Fibroblast of skin of left quadriceps (primary cell): ENCODE measurements at regions not wholly inside any gene's neighbourhood (a gene's known extent, or its start where the extent isn't known, plus 50 kb on each side); places are given as distances from the start of the nearest gene placed in this dataset.

Experiments used
- DNase-seq, 2 experiments: peaks; one replicate each; pipeline ENCODE4 v3.0.0-alpha.2; 2013; ENCODE audit warnings: low read depth in 2 of 2

- no peak for DNase-seq
These were observed 119.5 kb upstream of the CD93 start for GRCh38 chr20:23205611-23206041.

- no peak for DNase-seq
These were observed 119.1 kb upstream of the CD93 start for GRCh38 chr20:23205211-23205610.

GRCh38 chr20:23203951-23204730 lies 118.0 kb upstream of the CD93 start:
- DNase-seq = no peak

GRCh38 chr20:23203310-23203709 lies 117.2 kb upstream of the CD93 start:
- no peak for DNase-seq

- no peak for DNase-seq
These were observed 115.5 kb upstream of the CD93 start for GRCh38 chr20:23201658-23202057.

- no peak for DNase-seq
These were observed 114.8 kb upstream of the CD93 start for GRCh38 chr20:23200914-23201313.

GRCh38 chr20:23200413-23200812 lies 114.3 kb upstream of the CD93 start:
- DNase-seq = no peak

GRCh38 chr20:23199356-23199755 lies 113.2 kb upstream of the CD93 start:
- no peak for DNase-seq

GRCh38 chr20:23198815-23199214 lies 112.7 kb upstream of the CD93 start:
- DNase-seq = no peak

- no peak for DNase-seq
These were observed 111.7 kb upstream of the CD93 start for GRCh38 chr20:23197836-23198235.

GRCh38 chr20:23195636-23196035 lies 109.5 kb upstream of the CD93 start:
- DNase-seq = no peak

GRCh38 chr20:23193801-23194384 lies 107.8 kb upstream of the CD93 start:
- no peak for DNase-seq

- no peak for DNase-seq
These were observed 106.3 kb upstream of the CD93 start for GRCh38 chr20:23192469-23192868.

- no peak for DNase-seq
These were observed 104.4 kb upstream of the CD93 start for GRCh38 chr20:23190557-23190956.

GRCh38 chr20:23189854-23190253 lies 103.7 kb upstream of the CD93 start:
- DNase-seq = no peak

- no peak for DNase-seq
These were observed 103.2 kb upstream of the CD93 start for GRCh38 chr20:23189341-23189740.

GRCh38 chr20:23188377-23189169 lies 102.4 kb upstream of the CD93 start:
- no peak for DNase-seq

GRCh38 chr20:23187751-23188150 lies 101.6 kb upstream of the CD93 start:
- no peak for DNase-seq

- DNase-seq = no peak
These were observed 100.7 kb upstream of the CD93 start for GRCh38 chr20:23186808-23187207.

GRCh38 chr20:23180451-23180921 lies 94.4 kb upstream of the CD93 start:
- DNase-seq = no peak

GRCh38 chr20:23179766-23180403 lies 93.8 kb upstream of the CD93 start:
- no peak for DNase-seq

GRCh38 chr20:23178806-23179205 lies 92.7 kb upstream of the CD93 start:
- DNase-seq = no peak
